CD4-positive, alpha-beta T cell treated with Interleukin-4 for 1 hour (primary cell): ENCODE measurements at regions not wholly inside any gene's neighbourhood (a gene's known extent, or its start where the extent isn't known, plus 50 kb on each side); places are given as distances from the start of the nearest gene placed in this dataset.

Experiments used
- DNase-seq, 2 donors: peaks; one replicate each; pipeline ENCODE4 v3.0.0-alpha.2; 2020 to 2022

GRCh38 chr6:104413767-104414166 is 446.0 kb downstream of the HACE1 start:
- no peak for DNase-seq

- DNase-seq: no peak
Observed at GRCh38 chr6:104411302-104411701, 448.4 kb downstream of the HACE1 start.

GRCh38 chr6:104409913-104410312 is 449.8 kb downstream of the HACE1 start:
- no peak for DNase-seq

- no peak for DNase-seq
Observed at GRCh38 chr6:104407957-104408356, 451.8 kb downstream of the HACE1 start.

- no peak for DNase-seq
Observed at GRCh38 chr6:104404377-104404776, 455.3 kb downstream of the HACE1 start.

GRCh38 chr6:104402572-104402971 is 457.1 kb downstream of the HACE1 start:
- no peak for DNase-seq

- no peak for DNase-seq
Observed at GRCh38 chr6:104401926-104402325, 457.8 kb downstream of the HACE1 start.

- DNase-seq: no peak
Observed at GRCh38 chr6:104400844-104401243, 458.9 kb downstream of the HACE1 start.

GRCh38 chr6:104396077-104396476 is 463.6 kb downstream of the HACE1 start:
- DNase-seq: no peak

- no peak for DNase-seq
Observed at GRCh38 chr6:104381907-104382306, 477.8 kb downstream of the HACE1 start.

GRCh38 chr6:104365451-104366234 is 494.1 kb downstream of the HACE1 start:
- no peak for DNase-seq

GRCh38 chr6:104357928-104358327 is 501.8 kb downstream of the HACE1 start:
- no peak for DNase-seq

- no peak for DNase-seq
Observed at GRCh38 chr6:104356197-104356596, 503.5 kb downstream of the HACE1 start.

GRCh38 chr6:104349191-104349590 is 510.5 kb downstream of the HACE1 start:
- DNase-seq: no peak

- no peak for DNase-seq
Observed at GRCh38 chr6:104344223-104344622, 515.5 kb downstream of the HACE1 start.

GRCh38 chr6:104332364-104332763 is 527.4 kb downstream of the HACE1 start:
- no peak for DNase-seq

- DNase-seq: no peak
Observed at GRCh38 chr6:104326173-104327001, 533.3 kb downstream of the HACE1 start.

- DNase-seq: no peak
Observed at GRCh38 chr6:104325341-104326172, 534.2 kb downstream of the HACE1 start.

- no peak for DNase-seq
Observed at GRCh38 chr6:104324301-104324700, 535.4 kb downstream of the HACE1 start.

GRCh38 chr6:104322841-104323240 is 536.9 kb downstream of the HACE1 start:
- DNase-seq: no peak

- no peak for DNase-seq
Observed at GRCh38 chr6:104321301-104321700, 538.4 kb downstream of the HACE1 start.

GRCh38 chr6:104320896-104321295 is 538.8 kb downstream of the HACE1 start:
- no peak for DNase-seq

- DNase-seq: no peak
Observed at GRCh38 chr6:104312851-104313250, 546.9 kb downstream of the HACE1 start.
